ENCODE measurements at regions not wholly inside any gene's neighbourhood (a gene's known extent, or its start where the extent isn't known, plus 50 kb on each side); places are given as distances from the start of the nearest gene placed in this dataset.

GRCh38 chr11:122322329-122322728 is 206.3 kb upstream of the BLID start:
- H3K4me1 ChIP-seq (ENCODE audit: control insufficient read depth in 1 of 2, insufficient read depth in 1 of 2, low read depth in 1 of 2, low read length in 1 of 2): peaks cover 8 to 18% of the 10 kb centered on the region in 2 experiments
- H3K36me3 ChIP-seq: no peaks in the 10 kb centered on the region
- no peak for TF ChIP-seq CTCF (IDR thresholded peaks at IDR 0.05)
- no peak overlapping the region for H3K27ac ChIP-seq
- no peaks in the 10 kb centered on the region for H3K27me3 ChIP-seq
- no peak overlapping the region for H3K4me3 ChIP-seq (ENCODE audit: low read depth in 1 of 2, low read length in 1 of 2)
- H3K9me3 ChIP-seq: no peaks in the 10 kb centered on the region

GRCh38 chr11:122320671-122321070 is 204.7 kb upstream of the BLID start:
- Histone ChIP-seq H3K27ac (no peak overlapping the region), H3K9me3 (no peaks in the 10 kb centered on the region), H3K27me3 (no peaks in the 10 kb centered on the region), H3K36me3 (no peaks in the 10 kb centered on the region), H3K4me1 (ENCODE audit: control insufficient read depth in 1 of 2, insufficient read depth in 1 of 2, low read depth in 1 of 2, low read length in 1 of 2) (peaks cover 8 to 18% of the 10 kb centered on the region in 2 experiments), H3K4me3 (ENCODE audit: low read depth in 1 of 2, low read length in 1 of 2) (no peak overlapping the region)
- TF ChIP-seq CTCF (IDR thresholded peaks at IDR 0.05): no peak

GRCh38 chr11:122319691-122320620 is 203.9 kb upstream of the BLID start:
- TF ChIP-seq CTCF (IDR thresholded peaks at IDR 0.05): no peak
- Histone ChIP-seq H3K4me1 (ENCODE audit: control insufficient read depth in 1 of 2, insufficient read depth in 1 of 2, low read depth in 1 of 2, low read length in 1 of 2) (peaks cover 8 to 18% of the 10 kb centered on the region in 2 experiments), H3K4me3 (ENCODE audit: low read depth in 1 of 2, low read length in 1 of 2) (no peak overlapping the region), H3K9me3 (no peaks in the 10 kb centered on the region), H3K36me3 (no peaks in the 10 kb centered on the region), H3K27me3 (no peaks in the 10 kb centered on the region), H3K27ac (peak overlapping the region; percentile 63)

- Histone ChIP-seq H3K36me3 (no peaks in the 10 kb centered on the region), H3K27me3 (no peaks in the 10 kb centered on the region), H3K9me3 (no peaks in the 10 kb centered on the region), H3K4me3 (ENCODE audit: low read depth in 1 of 2, low read length in 1 of 2) (no peak overlapping the region), H3K4me1 (ENCODE audit: control insufficient read depth in 1 of 2, insufficient read depth in 1 of 2, low read depth in 1 of 2, low read length in 1 of 2) (peaks cover 8 to 18% of the 10 kb centered on the region in 2 experiments), H3K27ac (no peak overlapping the region)
- TF ChIP-seq CTCF (IDR thresholded peaks at IDR 0.05): no peak
Observed at GRCh38 chr11:122319085-122319484, 203.1 kb upstream of the BLID start.

GRCh38 chr11:122317305-122317704 is 201.3 kb upstream of the BLID start:
- H3K27ac ChIP-seq: no peak overlapping the region
- no peaks in the 10 kb centered on the region for H3K9me3 ChIP-seq
- H3K4me3 ChIP-seq (ENCODE audit: low read depth in 1 of 2, low read length in 1 of 2): no peak overlapping the region
- H3K36me3 ChIP-seq: no peaks in the 10 kb centered on the region
- H3K4me1 ChIP-seq (ENCODE audit: control insufficient read depth in 1 of 2, insufficient read depth in 1 of 2, low read depth in 1 of 2, low read length in 1 of 2): peaks cover 8 to 16% of the 10 kb centered on the region in 2 experiments
- no peak for TF ChIP-seq CTCF (IDR thresholded peaks at IDR 0.05)
- no peaks in the 10 kb centered on the region for H3K27me3 ChIP-seq

Data from neutrophil (primary cell).